Testis (tissue), 2 donors: ENCODE measurements at regions not wholly inside any gene's neighbourhood (a gene's known extent, or its start where the extent isn't known, plus 50 kb on each side); places are given as distances from the start of the nearest gene placed in this dataset.

ENCODE experiments used
- DNase-seq: peaks from one replicate; pipeline ENCODE4 v3.0.0-alpha.2; 2019
- H3K27ac ChIP-seq, 2 donors: fragments of 200-600 bp; sonication (generic); one replicate each; pipeline ENCODE4 v1.5.1; 2019
- H3K27me3 ChIP-seq: fragments of 200-600 bp; sonication (generic); one replicate; pipeline ENCODE4 v1.5.1; 2019
- H3K36me3 ChIP-seq: fragments of 200-600 bp; sonication (generic); one replicate; pipeline ENCODE4 v1.5.1; 2017; ENCODE audit warnings: low read depth; ENCODE audit errors: missing control alignments
- H3K4me1 ChIP-seq: fragments of 200-600 bp; sonication (generic); one replicate; pipeline ENCODE4 v1.5.1; 2019
- H3K4me3 ChIP-seq, 2 donors: fragments of 200-600 bp; sonication (generic); one replicate each; pipeline ENCODE4 v1.5.1; 2017 to 2019
- H3K9me3 ChIP-seq: fragments of 200-600 bp; sonication (generic); one replicate; pipeline ENCODE4 v1.5.1; 2017
- POLR2A ChIP-seq: fragments of 450-650 bp; IDR thresholded peaks from one replicate; pipeline ENCODE4 v1.6.1; 2017; ENCODE audit warnings: antibody characterized with exemption, mild to moderate bottlenecking, moderate library complexity
- WGBS, 2 donors: methylation state at CpG; one replicate each; pipeline ENCODE4 v1.1.5; 2018; 5-methylcytosine and 5-hydroxymethylcytosine counted together
- intact Hi-C: fragments of 100-400 bp; cut with DNase I; formaldehyde crosslinking; loops from one replicate; pipeline ENCODE4 v1.15.1; 2023; ENCODE audit warnings: low total_unique reads
- TF ChIP-seq, protein P1 (sequence below), 3 experiments: fragments of 450-650 bp in 2 of 3; fragments of 200-600 bp in 1 of 3; sonication (generic) in 1 of 3; IDR thresholded peaks; one replicate each; pipeline ENCODE4 v1.5.1; 2016 to 2019; ENCODE audit warnings: antibody characterized with exemption in 3 of 3, mild to moderate bottlenecking in 2 of 3, moderate library complexity in 1 of 3

DNA sequence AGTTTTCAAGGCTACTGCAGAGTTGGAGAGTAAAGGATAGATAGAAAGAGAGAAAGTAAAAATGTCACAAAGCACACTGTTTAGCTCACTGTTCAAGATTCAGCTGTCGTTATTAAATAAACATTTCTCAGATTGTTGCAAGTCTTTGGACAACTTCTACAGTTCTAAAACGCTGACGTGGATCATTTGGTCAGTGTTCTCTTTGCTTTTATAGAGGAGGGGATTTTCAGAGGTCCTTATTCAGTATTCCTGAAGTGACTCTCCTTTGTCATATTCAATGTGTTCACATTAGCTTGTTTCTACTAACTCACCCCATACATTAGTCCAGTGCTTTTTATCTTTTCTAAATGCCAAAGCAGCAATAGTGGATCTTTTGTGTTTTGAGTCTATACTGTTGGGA, 154.7 kb upstream of the ARGLU1 start:
- TF ChIP-seq, protein P1, sequence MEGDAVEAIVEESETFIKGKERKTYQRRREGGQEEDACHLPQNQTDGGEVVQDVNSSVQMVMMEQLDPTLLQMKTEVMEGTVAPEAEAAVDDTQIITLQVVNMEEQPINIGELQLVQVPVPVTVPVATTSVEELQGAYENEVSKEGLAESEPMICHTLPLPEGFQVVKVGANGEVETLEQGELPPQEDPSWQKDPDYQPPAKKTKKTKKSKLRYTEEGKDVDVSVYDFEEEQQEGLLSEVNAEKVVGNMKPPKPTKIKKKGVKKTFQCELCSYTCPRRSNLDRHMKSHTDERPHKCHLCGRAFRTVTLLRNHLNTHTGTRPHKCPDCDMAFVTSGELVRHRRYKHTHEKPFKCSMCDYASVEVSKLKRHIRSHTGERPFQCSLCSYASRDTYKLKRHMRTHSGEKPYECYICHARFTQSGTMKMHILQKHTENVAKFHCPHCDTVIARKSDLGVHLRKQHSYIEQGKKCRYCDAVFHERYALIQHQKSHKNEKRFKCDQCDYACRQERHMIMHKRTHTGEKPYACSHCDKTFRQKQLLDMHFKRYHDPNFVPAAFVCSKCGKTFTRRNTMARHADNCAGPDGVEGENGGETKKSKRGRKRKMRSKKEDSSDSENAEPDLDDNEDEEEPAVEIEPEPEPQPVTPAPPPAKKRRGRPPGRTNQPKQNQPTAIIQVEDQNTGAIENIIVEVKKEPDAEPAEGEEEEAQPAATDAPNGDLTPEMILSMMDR (IDR thresholded peaks at IDR 0.05), result no peak
- no peak for TF ChIP-seq POLR2A
- intact Hi-C loops, result no loop called here
- H3K4me1 ChIP-seq, result no peaks in the 10 kb centered on the region
- no peaks in the 10 kb centered on the region for H3K27me3 ChIP-seq
- H3K36me3 ChIP-seq, result no peaks in the 10 kb centered on the region
- WGBS, 2 donors, result 65 to 70% methylated on average over 3 of the region's 3 CpGs
- no peak overlapping the region for H3K27ac ChIP-seq
- DNase-seq, result no peak
- no peak overlapping the region for H3K4me3 ChIP-seq
- no peaks in the 10 kb centered on the region for H3K9me3 ChIP-seq

DNA sequence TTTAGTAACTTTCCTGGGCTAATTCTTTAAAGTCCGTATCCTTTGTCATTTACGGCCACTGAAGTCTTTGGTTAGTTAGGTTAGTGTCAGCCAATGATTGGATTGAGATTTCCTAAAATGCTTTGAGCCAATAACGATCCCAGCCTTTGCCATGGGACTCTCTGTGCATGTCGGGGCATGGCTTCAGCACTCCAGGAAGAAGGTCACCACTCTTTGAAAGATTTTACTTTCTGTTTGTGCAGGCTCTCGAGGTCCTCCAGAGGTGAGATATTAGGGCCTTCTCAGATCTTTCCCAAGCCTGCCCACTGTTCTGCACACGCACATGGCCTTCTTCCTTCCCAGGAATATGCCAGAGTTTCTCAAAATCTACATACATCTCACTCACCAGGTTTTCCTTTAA, 153.7 kb upstream of the ARGLU1 start:
- no peak for DNase-seq
- H3K9me3 ChIP-seq, result no peaks in the 10 kb centered on the region
- no peaks in the 10 kb centered on the region for H3K27me3 ChIP-seq
- H3K4me3 ChIP-seq, result no peak overlapping the region
- WGBS, 2 donors, result 87% methylated on average over 6 of the region's 6 CpGs
- no peaks in the 10 kb centered on the region for H3K36me3 ChIP-seq
- no peak overlapping the region for H3K27ac ChIP-seq
- no peak for TF ChIP-seq POLR2A
- TF ChIP-seq, protein P1 (IDR thresholded peaks at IDR 0.05), result no peak
- intact Hi-C loops, result no loop called here
- no peaks in the 10 kb centered on the region for H3K4me1 ChIP-seq

DNA sequence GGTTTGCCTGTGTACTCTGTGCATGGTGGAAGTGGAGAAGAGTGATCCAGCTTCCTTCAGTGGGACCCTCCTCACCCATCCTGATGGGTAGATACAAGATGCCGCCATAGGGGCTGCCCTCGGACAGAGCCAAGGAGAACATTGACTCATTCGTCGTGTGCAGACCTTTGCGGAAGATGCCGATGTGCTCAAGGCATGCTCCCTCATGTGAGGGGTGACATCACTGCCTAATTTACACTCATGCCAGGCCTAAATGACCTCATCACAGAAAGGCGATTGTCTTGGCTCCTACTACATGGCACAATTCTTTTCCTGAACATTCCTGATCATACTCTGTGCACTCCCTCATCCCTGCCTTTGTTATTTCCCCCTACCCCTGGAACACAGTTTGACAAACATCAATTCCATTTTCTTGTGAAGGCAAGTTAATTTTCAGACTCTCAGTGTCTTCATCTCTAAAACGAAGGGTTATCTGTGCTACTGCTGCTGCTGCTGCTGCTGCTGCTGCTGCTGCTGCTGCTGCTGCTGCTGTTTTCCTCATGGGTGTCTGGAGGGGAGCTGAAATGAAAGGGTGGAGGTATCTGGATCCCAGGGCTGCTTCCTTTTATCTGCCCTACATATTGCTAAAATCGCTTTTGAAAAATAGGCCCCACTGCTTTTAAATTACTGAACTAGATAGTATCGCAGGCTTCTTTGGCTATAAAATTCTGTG, 146.5 kb upstream of the ARGLU1 start:
- intact Hi-C loops, result no loop called here
- no peaks in the 10 kb centered on the region for H3K27me3 ChIP-seq
- no peak overlapping the region for H3K4me3 ChIP-seq
- H3K9me3 ChIP-seq, result no peaks in the 10 kb centered on the region
- H3K4me1 ChIP-seq, result no peaks in the 10 kb centered on the region
- 53 to 80% methylated on average over 6 to 10 of the region's 10 CpGs for WGBS, 2 donors
- no peak overlapping the region for H3K27ac ChIP-seq
- no peaks in the 10 kb centered on the region for H3K36me3 ChIP-seq
- TF ChIP-seq, protein P1 (IDR thresholded peaks at IDR 0.05), result no peak
- no peak for TF ChIP-seq POLR2A
- DNase-seq, result no peak

DNA sequence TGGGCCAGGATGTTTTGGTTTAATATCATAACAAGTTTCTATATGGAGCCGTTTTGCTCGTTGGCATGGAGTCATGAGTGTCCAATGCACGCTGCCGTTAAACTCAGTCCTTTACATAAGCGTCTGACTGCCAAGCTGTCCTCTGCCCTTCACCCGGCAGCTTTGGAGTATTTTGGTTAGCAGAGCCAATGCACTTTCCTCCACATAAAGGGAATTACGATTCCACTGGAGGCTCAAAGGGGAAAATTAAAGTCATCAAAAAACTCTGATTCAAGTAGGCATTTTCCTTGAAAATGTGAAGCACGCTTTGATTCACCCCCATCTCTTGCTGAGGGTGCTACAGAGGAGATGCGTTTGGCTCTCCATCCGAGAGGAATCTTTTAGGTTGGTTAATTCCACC, 144.4 kb upstream of the ARGLU1 start:
- no peak overlapping the region for H3K4me3 ChIP-seq
- no peaks in the 10 kb centered on the region for H3K27me3 ChIP-seq
- no peak for DNase-seq
- H3K4me1 ChIP-seq, result no peaks in the 10 kb centered on the region
- no peaks in the 10 kb centered on the region for H3K36me3 ChIP-seq
- intact Hi-C loops, result no loop called here
- no peaks in the 10 kb centered on the region for H3K9me3 ChIP-seq
- no peak for TF ChIP-seq POLR2A
- TF ChIP-seq, protein P1 (IDR thresholded peaks at IDR 0.05), result no peak
- 84 to 87% methylated on average over 10 of the region's 10 CpGs for WGBS, 2 donors
- H3K27ac ChIP-seq, result no peak overlapping the region

DNA sequence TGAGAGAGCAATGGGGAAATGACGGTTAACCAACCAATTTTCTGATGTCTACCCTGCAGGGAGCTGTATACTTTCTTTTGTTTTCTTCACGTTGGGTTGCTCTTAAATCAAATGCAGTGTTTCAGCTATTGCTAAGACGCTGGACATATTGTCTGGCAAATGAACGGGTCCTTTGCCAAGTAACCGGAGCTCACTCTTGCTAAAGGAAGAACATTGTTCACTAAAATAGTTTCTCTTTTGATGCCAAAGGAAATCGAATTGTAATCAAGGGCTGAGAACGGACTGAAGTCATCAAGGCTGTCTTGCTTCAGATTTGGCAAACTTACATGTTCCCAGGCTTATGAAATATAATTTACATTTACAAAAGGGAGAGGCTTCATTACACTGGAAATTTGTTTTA, 142.3 kb upstream of the ARGLU1 start:
- H3K4me1 ChIP-seq, result no peaks in the 10 kb centered on the region
- whole genome bisulfite sequencing, 2 donors, result 48 to 49% methylated on average over 7 of the region's 7 CpGs
- peak overlapping the region in 1 of 2 donors; percentile 17 for H3K27ac ChIP-seq
- no peaks in the 10 kb centered on the region for H3K27me3 ChIP-seq
- no peak for TF ChIP-seq POLR2A
- TF ChIP-seq, protein P1 (IDR thresholded peaks at IDR 0.05), result no peak
- no peaks in the 10 kb centered on the region for H3K36me3 ChIP-seq
- intact Hi-C loops, result no loop called here
- no peak for DNase-seq
- no peak overlapping the region for H3K4me3 ChIP-seq
- no peaks in the 10 kb centered on the region for H3K9me3 ChIP-seq
